ENCODE measurements at regions not wholly inside any gene's neighbourhood (a gene's known extent, or its start where the extent isn't known, plus 50 kb on each side); places are given as distances from the start of the nearest gene placed in this dataset.

DNA sequence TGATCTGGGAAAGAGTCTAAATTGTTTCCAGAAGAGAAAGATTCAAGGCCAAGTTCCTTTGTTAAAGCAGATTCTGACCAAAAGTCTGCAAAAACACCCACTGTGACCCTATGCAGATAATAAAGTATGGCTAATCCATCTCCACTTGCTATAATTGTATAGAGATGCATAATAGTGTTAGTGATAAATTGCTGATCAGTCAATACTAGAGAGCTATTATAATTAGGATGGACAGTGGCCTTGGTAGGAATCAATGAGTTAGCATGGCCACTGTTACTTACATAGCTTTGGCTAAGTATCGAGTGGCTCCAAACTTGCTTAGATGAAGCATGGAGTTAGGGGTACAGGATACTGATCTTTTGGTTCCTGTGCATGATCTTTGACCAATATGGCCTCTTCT, 683.4 kb upstream of the MEF2C start:
- TF ChIP-seq REST (IDR thresholded peaks at IDR 0.05; ENCODE audit: insufficient replicate concordance, low read depth) (no peak), POLR2AphosphoS5 (IDR thresholded peaks at IDR 0.05; ENCODE audit: low read depth) (no peak), GABPA (IDR thresholded peaks at IDR 0.05; ENCODE audit: low read depth) (no peak)
- TF ChIP-seq, protein P1, sequence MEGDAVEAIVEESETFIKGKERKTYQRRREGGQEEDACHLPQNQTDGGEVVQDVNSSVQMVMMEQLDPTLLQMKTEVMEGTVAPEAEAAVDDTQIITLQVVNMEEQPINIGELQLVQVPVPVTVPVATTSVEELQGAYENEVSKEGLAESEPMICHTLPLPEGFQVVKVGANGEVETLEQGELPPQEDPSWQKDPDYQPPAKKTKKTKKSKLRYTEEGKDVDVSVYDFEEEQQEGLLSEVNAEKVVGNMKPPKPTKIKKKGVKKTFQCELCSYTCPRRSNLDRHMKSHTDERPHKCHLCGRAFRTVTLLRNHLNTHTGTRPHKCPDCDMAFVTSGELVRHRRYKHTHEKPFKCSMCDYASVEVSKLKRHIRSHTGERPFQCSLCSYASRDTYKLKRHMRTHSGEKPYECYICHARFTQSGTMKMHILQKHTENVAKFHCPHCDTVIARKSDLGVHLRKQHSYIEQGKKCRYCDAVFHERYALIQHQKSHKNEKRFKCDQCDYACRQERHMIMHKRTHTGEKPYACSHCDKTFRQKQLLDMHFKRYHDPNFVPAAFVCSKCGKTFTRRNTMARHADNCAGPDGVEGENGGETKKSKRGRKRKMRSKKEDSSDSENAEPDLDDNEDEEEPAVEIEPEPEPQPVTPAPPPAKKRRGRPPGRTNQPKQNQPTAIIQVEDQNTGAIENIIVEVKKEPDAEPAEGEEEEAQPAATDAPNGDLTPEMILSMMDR (IDR thresholded peaks at IDR 0.05; ENCODE audit: insufficient read depth, low read length), result no peak
